Heart left ventricle (tissue), 16 donors: ENCODE measurements at regions not wholly inside any gene's neighbourhood (a gene's known extent, or its start where the extent isn't known, plus 50 kb on each side); places are given as distances from the start of the nearest gene placed in this dataset.

ENCODE experiments used
- ATAC-seq, 4 donors: fragments of 200-7000 bp; cut with Tn5 transposase; one replicate each; pipeline ENCODE4 v1.9.1; 2020 to 2022; ENCODE audit warnings: moderate library complexity in 4 of 4, mild to moderate bottlenecking in 3 of 4, moderate number of reproducible peaks in 1 of 4
- DNase-seq, 5 donors: peaks; one replicate each; pipeline ENCODE4 v3.0.0-alpha.2; 2020
- H3K27ac ChIP-seq, 12 donors: fragments of 200-600 bp; sonication (generic) in 4 of 12; one replicate each; pipeline versions ENCODE4 v1.5.0 to v1.8.0; 2016 to 2022; ENCODE audit warnings: mild to moderate bottlenecking in 2 of 12
- H3K27me3 ChIP-seq, 9 donors: fragments of 200-600 bp; sonication (generic) in 2 of 9; one replicate each; pipeline versions ENCODE4 v1.5.1 to v1.8.0; 2016 to 2022; ENCODE audit warnings: mild to moderate bottlenecking in 3 of 9
- H3K36me3 ChIP-seq, 9 donors: fragments of 200-600 bp; sonication (generic) in 2 of 9; one replicate each; pipeline versions ENCODE4 v1.5.0 to v1.8.0; 2018 to 2022; ENCODE audit warnings: mild to moderate bottlenecking in 2 of 9
- H3K4me1 ChIP-seq, 12 donors: fragments of 200-600 bp; sonication (generic) in 4 of 12; one replicate each; pipeline versions ENCODE4 v1.5.0 to v1.8.0; 2016 to 2022; ENCODE audit warnings: mild to moderate bottlenecking in 3 of 12
- H3K4me3 ChIP-seq, 12 donors: fragments of 200-600 bp; sonication (generic) in 4 of 12; one replicate each; pipeline versions ENCODE4 v1.5.0 to v1.8.0; 2017 to 2022; ENCODE audit warnings: mild to moderate bottlenecking in 9 of 12, moderate library complexity in 4 of 12
- H3K9me3 ChIP-seq, 12 donors: fragments of 200-600 bp; sonication (generic) in 4 of 12; one replicate each; pipeline versions ENCODE4 v1.5.0 to v1.8.0; 2016 to 2022; ENCODE audit warnings: mild to moderate bottlenecking in 1 of 12
- CTCF ChIP-seq, 12 donors: fragments of 200-600 bp; sonication (generic) in 4 of 12; IDR thresholded peaks; one replicate each; pipeline versions ENCODE4 v1.5.0 to v1.8.0; 2018 to 2022; ENCODE audit warnings: antibody characterized with exemption in 12 of 12, mild to moderate bottlenecking in 5 of 12
- POLR2A ChIP-seq, 2 donors: fragments of 450-650 bp; IDR thresholded peaks; one replicate each; pipeline ENCODE4 v1.6.1; 2017; ENCODE audit warnings: antibody characterized with exemption in 2 of 2, mild to moderate bottlenecking in 2 of 2, moderate library complexity in 2 of 2
- WGBS, 4 donors: extraction: QIAGEN DNeasy Blood & Tissue Kit in 2 of 4; methylation state at CpG; one replicate each; pipeline versions ENCODE4 v1.1.5 to v1.1.7; 2013 to 2018; 5-methylcytosine and 5-hydroxymethylcytosine counted together
- intact Hi-C, 10 donors: fragments of 100-400 bp; cut with DNase I; formaldehyde crosslinking; loops; one replicate each; pipeline versions ENCODE4 v1.11.1 to v1.14.2; 2022
- donor health status: ischemic (EF 13 %, LVEDD 7.1; RV severe dilation, severe dysfunction).
- donor health status: healthy with polysubstance abuse.
- donor health status: DM: no; HTN: yes; CAD: no.
- donor health status: DM: no; HTN: no; CAD: no.
- donor health status: ischemic (EF 25% LVEDD 6.9; RV normal size, moderate dysfunction).
- donor health status: ischemic (EF 25% LVEDD 5.7; RV mildly dilated, moderate dysfunction).
- donor health status: healthy.
- donor health status: DM: yes; HTN: yes; CAD: no.
- donor health status: ischemic (EF 35%, LVEDD 5.7; RV mildly dilated, moderate dysfunction).
- donor health status: nonischemic (EF 11% LVEDD 7.7; RV severe dilation, severe dysfunction).
- donor health status: DM: yes; HTN: yes; CAD: no.
- donor health status: PGD.
- donor health status: ischemic (EF 29% LVEDD 5.4; RV normal size, mild dysfunction).
- donor health status: nonischemic (EF 23%, LVEDD 6.1; RV moderate dilation, normal function).

- Histone ChIP-seq H3K27me3 (no peaks in the 10 kb centered on the region), H3K9me3 (peaks cover 0 to 2% (median 0%) of the 10 kb centered on the region in 12 donors), H3K27ac (no peak overlapping the region), H3K4me3 (no peak overlapping the region), H3K4me1 (no peaks in the 10 kb centered on the region), H3K36me3 (no peaks in the 10 kb centered on the region)
- 79 to 81% (median 79%) methylated on average over 8 to 9 of the region's 9 CpGs for WGBS, 4 donors
- no peak for TF ChIP-seq POLR2A (IDR thresholded peaks at IDR 0.05)
- no peak for TF ChIP-seq CTCF (IDR thresholded peaks at IDR 0.05)
- intact Hi-C loops: no loop called here
- DNase-seq: no peak
- ATAC-seq: no peak
Measured at GRCh38 chr3:43786526-43787305, 96.0 kb downstream of the ABHD5 start.

- Histone ChIP-seq H3K36me3 (no peaks in the 10 kb centered on the region), H3K9me3 (peaks cover 0 to 2% (median 0%) of the 10 kb centered on the region in 12 donors), H3K4me1 (no peaks in the 10 kb centered on the region), H3K27ac (no peak overlapping the region), H3K27me3 (no peaks in the 10 kb centered on the region), H3K4me3 (no peak overlapping the region)
- 69 to 78% (median 75%) methylated on average over 3 of the region's 3 CpGs for WGBS, 4 donors
- ATAC-seq (no peak), DNase-seq (no peak)
- TF ChIP-seq POLR2A (IDR thresholded peaks at IDR 0.05) (no peak), CTCF (IDR thresholded peaks at IDR 0.05) (no peak)
- intact Hi-C loops: no loop called here
Measured at GRCh38 chr3:43787330-43787729, 96.6 kb downstream of the ABHD5 start.

- H3K4me3 ChIP-seq: no peak overlapping the region
- H3K36me3 ChIP-seq: no peaks in the 10 kb centered on the region
- TF ChIP-seq POLR2A (IDR thresholded peaks at IDR 0.05) (no peak), CTCF (IDR thresholded peaks at IDR 0.05) (no peak)
- no peak overlapping the region for H3K27ac ChIP-seq
- peaks cover 0 to 2% (median 0%) of the 10 kb centered on the region in 12 donors for H3K9me3 ChIP-seq
- DNase-seq (no peak), ATAC-seq (no peak)
- intact Hi-C loops: no loop called here
- no peaks in the 10 kb centered on the region for H3K4me1 ChIP-seq
- 67 to 88% (median 75%) methylated on average over 1 of the region's 1 CpG for WGBS, 4 donors
- H3K27me3 ChIP-seq: no peaks in the 10 kb centered on the region
Measured at GRCh38 chr3:43789028-43789427, 98.3 kb downstream of the ABHD5 start.

- TF ChIP-seq CTCF (IDR thresholded peaks at IDR 0.05) (no peak), POLR2A (IDR thresholded peaks at IDR 0.05) (no peak)
- H3K27ac ChIP-seq: no peak overlapping the region
- no peaks in the 10 kb centered on the region for H3K4me1 ChIP-seq
- H3K4me3 ChIP-seq: no peak overlapping the region
- WGBS, 4 donors: 60 to 79% (median 66%) methylated on average over 5 of the region's 5 CpGs
- intact Hi-C loops: no loop called here
- DNase-seq (no peak), ATAC-seq (no peak)
- H3K36me3 ChIP-seq: no peaks in the 10 kb centered on the region
- H3K9me3 ChIP-seq: no peaks in the 10 kb centered on the region
- no peaks in the 10 kb centered on the region for H3K27me3 ChIP-seq
Measured at GRCh38 chr3:43790060-43790459, 99.3 kb downstream of the ABHD5 start.
